ENCODE measurements at regions not wholly inside any gene's neighbourhood (a gene's known extent, or its start where the extent isn't known, plus 50 kb on each side); places are given as distances from the start of the nearest gene placed in this dataset.

GRCh38 chr20:51329845-51330244, 212.7 kb downstream of the NFATC2 start:
- 78 to 100% methylated on average over 1 of the region's 1 CpG for WGBS, 2 donors (ENCODE audit: low coverage in 1 of 2)
- ATAC-seq = no peak
- no peaks in the 10 kb centered on the region for H3K36me3 ChIP-seq

GRCh38 chr20:51327251-51327841, 215.2 kb downstream of the NFATC2 start:
- 65% methylated on average over 8 of the region's 17 CpGs; no CpG with 5 or more reads in 1 of the 2 donors for WGBS, 2 donors (ENCODE audit: low coverage in 1 of 2)
- ATAC-seq = no peak

More at GRCh38 chr20:51329845-51330244, 212.7 kb downstream of the NFATC2 start:
- TF ChIP-seq, protein P1, sequence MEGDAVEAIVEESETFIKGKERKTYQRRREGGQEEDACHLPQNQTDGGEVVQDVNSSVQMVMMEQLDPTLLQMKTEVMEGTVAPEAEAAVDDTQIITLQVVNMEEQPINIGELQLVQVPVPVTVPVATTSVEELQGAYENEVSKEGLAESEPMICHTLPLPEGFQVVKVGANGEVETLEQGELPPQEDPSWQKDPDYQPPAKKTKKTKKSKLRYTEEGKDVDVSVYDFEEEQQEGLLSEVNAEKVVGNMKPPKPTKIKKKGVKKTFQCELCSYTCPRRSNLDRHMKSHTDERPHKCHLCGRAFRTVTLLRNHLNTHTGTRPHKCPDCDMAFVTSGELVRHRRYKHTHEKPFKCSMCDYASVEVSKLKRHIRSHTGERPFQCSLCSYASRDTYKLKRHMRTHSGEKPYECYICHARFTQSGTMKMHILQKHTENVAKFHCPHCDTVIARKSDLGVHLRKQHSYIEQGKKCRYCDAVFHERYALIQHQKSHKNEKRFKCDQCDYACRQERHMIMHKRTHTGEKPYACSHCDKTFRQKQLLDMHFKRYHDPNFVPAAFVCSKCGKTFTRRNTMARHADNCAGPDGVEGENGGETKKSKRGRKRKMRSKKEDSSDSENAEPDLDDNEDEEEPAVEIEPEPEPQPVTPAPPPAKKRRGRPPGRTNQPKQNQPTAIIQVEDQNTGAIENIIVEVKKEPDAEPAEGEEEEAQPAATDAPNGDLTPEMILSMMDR (IDR thresholded peaks at IDR 0.05) = no peak
- TF ChIP-seq POLR2A (IDR thresholded peaks at IDR 0.05) (no peak), EP300 (IDR thresholded peaks at IDR 0.05) (no peak)
- Histone ChIP-seq H3K4me1 (no peaks in the 10 kb centered on the region), H3K9me3 (peaks cover 0 to 10% (median 0%) of the 10 kb centered on the region in 3 donors), H3K4me3 (no peak overlapping the region), H3K27me3 (peaks cover 41% of the 10 kb centered on the region), H3K27ac (no peak overlapping the region)

GRCh38 chr20:51326201-51326819, 216.2 kb downstream of the NFATC2 start:
- Histone ChIP-seq H3K9me3 (peaks cover 0 to 10% (median 0%) of the 10 kb centered on the region in 3 donors), H3K27me3 (peaks cover 42% of the 10 kb centered on the region), H3K4me3 (no peak overlapping the region), H3K36me3 (no peaks in the 10 kb centered on the region), H3K4me1 (no peaks in the 10 kb centered on the region), H3K27ac (no peak overlapping the region)
- TF ChIP-seq, protein P1 (IDR thresholded peaks at IDR 0.05) = peak in 2 of 4 experiments; percentile 37 to 47
- TF ChIP-seq EP300 (IDR thresholded peaks at IDR 0.05) = no peak
- no peak for TF ChIP-seq POLR2AphosphoS5 (IDR thresholded peaks at IDR 0.05)
- TF ChIP-seq POLR2A (IDR thresholded peaks at IDR 0.05) = no peak
- 0 to 33% methylated on average over 1 of the region's 4 CpGs for WGBS, 2 donors (ENCODE audit: low coverage in 1 of 2)
- no peak for ATAC-seq

More at GRCh38 chr20:51327251-51327841, 215.2 kb downstream of the NFATC2 start:
- H3K36me3 ChIP-seq = no peaks in the 10 kb centered on the region
- H3K4me3 ChIP-seq = no peak overlapping the region
- no peaks in the 10 kb centered on the region for H3K4me1 ChIP-seq
- H3K27ac ChIP-seq = no peak overlapping the region
- H3K27me3 ChIP-seq = peaks cover 42% of the 10 kb centered on the region
- TF ChIP-seq POLR2AphosphoS5 (IDR thresholded peaks at IDR 0.05) (no peak), POLR2A (IDR thresholded peaks at IDR 0.05) (no peak), EP300 (IDR thresholded peaks at IDR 0.05) (no peak)
- peaks cover 0 to 10% (median 0%) of the 10 kb centered on the region in 3 donors for H3K9me3 ChIP-seq

DNA sequence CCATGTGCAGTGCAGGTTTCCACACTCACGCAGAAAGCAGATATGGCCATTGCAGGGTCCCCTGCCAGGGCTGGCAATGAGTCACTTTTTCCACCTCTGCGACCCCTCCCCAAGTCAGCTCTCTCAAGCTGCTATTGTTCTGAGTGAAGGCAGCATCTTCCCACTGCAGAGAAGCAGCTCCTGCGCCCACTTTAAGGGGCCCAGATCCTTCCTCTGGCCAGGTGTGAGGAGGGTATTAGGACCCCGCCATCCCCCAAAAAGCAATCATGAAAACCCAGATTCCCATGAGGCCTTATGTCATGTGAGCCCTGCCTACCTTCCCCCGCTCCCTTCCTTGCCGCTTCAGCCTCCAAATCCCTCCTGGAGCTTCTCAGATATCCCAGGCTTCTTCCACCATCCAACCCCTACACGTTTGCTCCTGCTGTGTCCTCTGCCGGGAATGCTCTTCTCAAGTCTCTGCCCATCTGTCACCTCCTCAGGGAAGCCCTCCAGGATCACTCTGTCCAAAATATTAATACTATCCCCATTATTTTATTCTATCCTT, 220.3 kb downstream of the NFATC2 start:
- Histone ChIP-seq H3K9me3 (peaks cover 0 to 10% (median 0%) of the 10 kb centered on the region in 3 donors), H3K27me3 (peaks cover 47% of the 10 kb centered on the region), H3K4me3 (no peak overlapping the region), H3K36me3 (no peaks in the 10 kb centered on the region), H3K27ac (no peak overlapping the region), H3K4me1 (no peaks in the 10 kb centered on the region)
- WGBS, 2 donors (ENCODE audit: low coverage in 1 of 2) = 56 to 73% methylated on average over 4 to 8 of the region's 8 CpGs
- ATAC-seq = no peak
- TF ChIP-seq POLR2A (IDR thresholded peaks at IDR 0.05) (no peak), POLR2AphosphoS5 (IDR thresholded peaks at IDR 0.05) (no peak), EP300 (IDR thresholded peaks at IDR 0.05) (no peak)
- TF ChIP-seq, protein P1 (IDR thresholded peaks at IDR 0.05) = no peak

DNA sequence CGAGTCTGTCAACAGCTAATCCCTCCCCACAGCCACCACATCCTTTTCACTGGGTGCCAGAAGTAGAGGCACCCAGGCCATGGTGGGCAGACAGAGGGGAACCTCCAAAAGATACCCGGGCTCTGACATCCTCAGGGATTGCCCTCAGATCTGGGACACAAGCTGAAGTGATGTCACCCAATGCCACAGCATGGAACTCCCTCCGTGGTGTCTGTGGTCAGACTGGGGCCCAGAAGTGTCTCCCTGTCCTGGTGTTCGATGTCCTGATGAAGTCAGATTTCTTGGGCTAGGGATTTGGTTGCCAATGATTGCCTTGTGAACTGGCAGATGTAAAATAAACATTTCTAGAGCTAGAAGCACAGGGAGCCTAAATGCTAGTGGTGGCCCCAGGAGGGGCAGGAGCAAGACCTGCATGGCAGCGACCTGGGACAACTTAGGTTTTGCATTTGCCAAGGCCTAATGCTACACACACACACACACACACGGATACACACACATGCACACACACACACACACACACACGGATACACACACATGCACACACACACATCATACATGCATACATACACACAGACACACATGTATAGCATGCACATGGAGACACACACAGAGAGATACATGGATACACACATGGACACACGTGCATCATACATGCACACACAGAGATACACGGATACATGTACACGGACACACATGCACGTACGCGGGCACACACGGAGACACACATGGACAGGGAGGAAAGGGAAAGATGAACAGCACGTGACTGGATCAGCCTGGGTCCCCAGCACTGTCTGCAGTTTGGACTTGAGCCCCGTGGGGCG, 221.0 kb downstream of the NFATC2 start:
- Histone ChIP-seq H3K4me1 (no peaks in the 10 kb centered on the region), H3K27ac (no peak overlapping the region), H3K27me3 (peaks cover 44% of the 10 kb centered on the region), H3K4me3 (no peak overlapping the region), H3K36me3 (no peaks in the 10 kb centered on the region), H3K9me3 (peaks cover 0 to 10% (median 0%) of the 10 kb centered on the region in 3 donors)
- no peak for TF ChIP-seq EP300 (IDR thresholded peaks at IDR 0.05)
- TF ChIP-seq POLR2AphosphoS5 (IDR thresholded peaks at IDR 0.05) = no peak
- TF ChIP-seq, protein P1 (IDR thresholded peaks at IDR 0.05) = no peak
- TF ChIP-seq POLR2A (IDR thresholded peaks at IDR 0.05) = no peak
- WGBS, 2 donors (ENCODE audit: low coverage in 1 of 2) = 75 to 78% methylated on average over 9 to 16 of the region's 17 CpGs
- ATAC-seq = no peak
